ENCODE measurements at regions not wholly inside any gene's neighbourhood (a gene's known extent, or its start where the extent isn't known, plus 50 kb on each side); places are given as distances from the start of the nearest gene placed in this dataset.
"Not testable (repeated sequence)": the region's sequence is repeated elsewhere in the genome, so short reads cannot be mapped to it uniquely, and the experiment has no call there.

DNA sequence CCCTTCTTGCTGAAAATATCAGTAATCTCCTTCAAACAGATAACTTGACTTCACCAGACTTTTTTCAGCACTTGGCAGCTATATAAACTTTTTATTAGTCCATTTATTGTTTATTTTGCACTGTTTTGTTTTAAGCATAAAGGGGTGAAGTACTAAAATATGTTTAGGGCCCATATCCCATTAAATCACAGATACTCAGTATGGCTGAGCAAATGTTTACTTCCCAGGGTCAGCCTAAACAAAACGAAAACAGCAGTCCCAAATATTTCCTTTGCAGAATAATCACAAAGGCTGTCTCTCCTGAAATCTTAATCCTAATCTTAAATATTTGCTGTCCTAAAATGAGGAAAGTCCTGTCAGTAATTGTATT lies 649.6 kb downstream of the TNS3 start:
- no peak for DNase-seq

DNA sequence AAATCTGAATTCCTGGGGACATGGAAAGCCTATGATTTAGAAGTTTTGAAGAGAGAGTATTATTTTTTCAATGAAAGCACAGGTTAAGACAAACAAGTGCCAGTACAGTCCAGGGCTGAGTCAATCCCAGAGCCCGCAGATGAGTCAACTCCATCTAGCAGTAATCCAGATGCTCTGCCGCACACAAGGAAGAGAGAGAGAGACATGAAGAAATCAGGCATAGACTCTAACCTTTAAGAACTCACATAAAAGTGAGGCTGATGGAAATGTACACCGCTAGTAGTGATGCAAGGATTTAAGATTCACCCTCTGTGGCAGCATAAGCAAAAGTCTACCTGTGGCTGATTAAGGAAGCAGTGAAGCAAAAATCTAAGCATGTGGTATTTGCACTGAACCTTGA lies 651.5 kb downstream of the TNS3 start:
- no peak for DNase-seq

DNA sequence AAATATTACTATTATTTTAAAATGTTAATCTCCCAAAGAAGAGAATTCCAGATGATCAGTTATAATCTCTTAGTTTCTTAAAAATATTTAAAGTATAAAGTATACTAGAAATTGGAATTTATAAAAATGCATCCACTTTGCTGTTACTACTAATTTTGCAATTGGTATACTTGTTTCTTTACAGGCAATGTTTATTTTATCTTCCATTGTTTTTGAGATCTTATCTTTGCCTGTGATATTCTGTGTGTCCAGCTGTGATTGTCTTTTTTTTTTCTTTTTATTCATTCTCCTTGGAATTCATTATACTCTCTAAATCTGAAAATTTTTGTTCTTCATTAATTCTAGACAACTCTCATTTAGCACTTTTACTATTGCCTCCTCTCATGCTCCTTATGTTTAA lies 652.6 kb downstream of the TNS3 start:
- DNase-seq: no peak

DNA sequence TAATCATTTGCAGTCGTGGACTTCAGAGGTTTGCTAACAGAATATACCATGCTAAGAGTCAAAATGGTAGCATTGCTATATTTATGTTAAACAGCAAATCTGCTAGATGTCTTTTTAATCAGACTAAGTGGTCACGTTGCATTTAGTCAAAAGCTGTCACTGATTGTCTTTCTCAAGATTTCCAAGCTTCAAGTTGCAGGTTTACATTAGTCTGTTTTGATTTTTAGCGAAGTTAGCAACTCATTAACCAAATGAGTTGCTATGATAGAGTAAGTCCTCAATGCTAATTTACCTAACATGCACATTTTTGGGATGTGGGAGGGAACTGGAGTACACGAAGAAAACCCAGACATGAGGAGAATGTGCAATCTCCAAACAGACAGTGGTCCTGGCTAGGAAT lies 653.2 kb downstream of the TNS3 start:
- no peak for DNase-seq

DNA sequence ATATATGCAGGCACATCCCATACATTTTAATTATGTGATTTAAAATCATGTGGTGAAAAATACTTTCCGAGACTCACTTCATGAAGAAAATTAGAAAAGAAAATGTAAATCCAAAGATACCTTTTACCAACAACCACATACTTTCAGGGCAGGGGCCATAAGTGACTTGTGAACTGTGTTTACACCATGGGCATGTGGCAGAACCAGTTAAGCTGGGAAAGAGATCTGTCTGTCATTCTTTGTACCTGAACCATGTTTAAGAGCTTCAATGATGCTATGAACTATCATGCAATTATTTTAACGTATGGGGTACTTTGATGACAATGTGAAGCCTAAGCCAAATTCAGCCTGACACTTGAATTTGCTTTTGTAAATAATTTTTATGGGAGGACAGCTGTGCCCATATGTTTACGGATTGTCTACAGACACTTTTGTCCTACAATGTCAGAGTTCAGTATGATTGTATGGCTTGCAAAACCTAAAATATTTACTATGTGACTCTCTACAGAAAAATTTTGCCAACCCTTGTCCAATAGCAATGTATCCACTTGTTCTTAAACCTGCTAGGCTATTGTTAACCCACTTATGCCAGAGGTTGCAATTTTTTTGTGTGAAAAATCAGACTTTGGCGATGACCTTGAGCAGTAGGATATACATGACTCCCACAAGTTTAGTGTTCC lies 654.6 kb downstream of the TNS3 start:
- DNase-seq: no peak

DNA sequence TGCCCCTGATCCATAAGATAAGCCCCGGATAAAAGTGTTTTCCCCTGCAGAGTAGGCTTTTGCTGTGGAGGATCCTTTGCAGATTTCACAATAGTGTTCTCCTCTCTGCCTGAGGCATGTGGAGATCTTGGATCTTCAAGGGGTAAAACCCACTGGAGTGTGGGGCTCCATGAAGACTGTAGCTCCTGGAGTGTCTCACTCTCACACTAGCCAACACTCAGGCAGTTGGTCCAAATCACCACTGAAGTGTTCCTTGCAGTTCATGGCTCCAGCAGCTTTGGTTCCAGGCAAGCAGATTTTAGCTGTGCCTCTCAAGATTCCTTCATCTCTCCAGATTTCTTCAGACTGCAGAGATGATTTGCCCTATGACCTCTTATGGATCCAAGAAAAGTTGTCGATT lies 665.3 kb downstream of the TNS3 start:
- no peak for DNase-seq

DNA sequence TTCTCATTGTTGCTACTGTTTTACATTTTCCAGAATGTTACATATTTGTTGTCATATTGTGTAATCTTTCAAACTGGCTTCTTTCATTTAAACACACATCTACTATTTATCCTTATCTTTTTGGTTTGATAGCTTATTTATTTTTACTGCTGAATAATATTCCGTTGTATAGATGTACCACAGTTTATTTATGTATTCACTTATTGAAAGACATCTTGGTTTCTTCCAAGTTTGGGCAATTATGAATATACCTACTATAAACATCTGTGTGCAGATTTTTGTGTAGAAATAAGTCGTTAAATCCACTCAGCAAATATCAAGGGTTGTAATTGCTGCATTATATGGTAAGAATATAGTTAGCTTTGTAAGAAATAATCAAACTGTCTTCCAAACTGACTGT lies 669.2 kb downstream of the TNS3 start:
- DNase-seq: no peak

DNA sequence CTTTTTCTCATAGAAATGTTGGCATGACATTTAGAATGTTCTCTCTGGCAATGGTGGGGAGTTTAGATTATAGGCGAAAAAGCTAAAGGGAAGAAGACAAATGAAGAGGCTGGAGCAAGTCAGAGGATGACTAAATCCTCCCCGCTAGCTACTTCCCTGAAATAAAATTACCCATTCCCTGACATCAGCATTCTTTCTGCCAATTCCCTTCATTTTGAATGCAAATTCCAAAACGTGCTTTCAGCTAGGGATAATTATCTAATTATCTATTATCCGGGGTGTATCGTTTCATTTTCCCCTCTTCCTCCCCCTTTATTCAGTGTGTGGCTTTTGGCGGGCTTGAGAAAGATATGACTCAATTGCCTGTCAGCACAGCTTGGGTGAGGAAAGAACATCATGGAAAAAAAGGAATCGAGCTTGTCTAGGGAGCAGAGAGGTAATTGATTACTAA lies 672.3 kb downstream of the TNS3 start:
- no peak for DNase-seq

DNA sequence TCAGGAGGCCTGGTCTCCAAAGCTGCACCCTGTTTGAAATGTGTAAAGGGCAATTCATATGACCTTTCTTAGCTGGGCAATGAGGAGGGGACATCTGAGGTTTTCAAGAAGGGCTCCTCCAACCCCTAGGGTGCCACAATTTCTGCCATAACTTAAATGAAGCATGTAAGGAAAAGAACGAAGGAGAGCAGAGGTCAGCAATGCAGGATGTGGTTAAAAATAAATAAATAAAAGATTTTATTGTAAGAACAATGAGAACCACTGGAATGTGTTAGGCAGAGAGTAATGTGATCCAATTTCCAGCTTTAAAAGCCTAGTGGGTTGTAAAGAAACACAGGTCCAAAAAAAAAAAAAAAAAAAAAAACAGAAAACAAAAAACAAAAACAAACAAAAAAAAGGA lies 673.1 kb downstream of the TNS3 start:
- no peak for DNase-seq

DNA sequence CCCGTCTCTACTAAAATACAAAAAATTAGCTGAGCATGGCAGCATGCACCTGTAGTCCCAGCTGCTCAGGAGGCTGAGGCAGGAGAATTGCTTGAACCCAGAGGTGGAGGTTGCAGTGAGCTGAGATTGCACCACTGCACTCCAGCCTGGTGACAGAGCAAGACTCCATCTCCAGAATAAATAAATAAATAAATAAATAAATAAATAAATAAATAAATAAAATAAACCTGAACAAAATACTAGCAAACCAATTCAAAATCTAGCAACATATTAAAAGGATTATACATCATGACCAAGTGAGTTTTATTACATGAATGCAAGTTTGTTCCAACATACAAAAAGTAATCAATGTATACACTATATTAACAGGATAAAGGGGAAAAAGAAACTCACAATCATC lies 677.4 kb downstream of the TNS3 start:
- DNase-seq: not testable (repeated sequence)

DNA sequence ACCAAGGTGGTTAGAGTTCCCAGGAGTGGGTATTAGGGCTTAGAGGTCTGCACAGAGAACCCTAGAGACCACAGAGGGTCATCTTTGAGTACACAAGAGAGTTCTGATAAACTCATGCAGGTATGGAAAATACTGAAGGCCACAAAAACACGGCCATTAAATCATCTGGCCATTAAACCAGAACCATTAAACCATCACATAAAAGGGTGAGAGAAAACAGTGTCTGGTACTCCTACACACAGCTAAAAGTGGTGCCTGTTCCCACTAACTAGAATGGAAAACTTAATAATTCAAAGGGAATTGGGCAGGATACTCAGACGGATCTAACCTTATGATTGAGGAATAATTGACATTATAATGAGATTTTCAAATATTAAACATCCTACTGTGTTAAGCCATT lies 679.4 kb downstream of the TNS3 start:
- no peak for DNase-seq

DNA sequence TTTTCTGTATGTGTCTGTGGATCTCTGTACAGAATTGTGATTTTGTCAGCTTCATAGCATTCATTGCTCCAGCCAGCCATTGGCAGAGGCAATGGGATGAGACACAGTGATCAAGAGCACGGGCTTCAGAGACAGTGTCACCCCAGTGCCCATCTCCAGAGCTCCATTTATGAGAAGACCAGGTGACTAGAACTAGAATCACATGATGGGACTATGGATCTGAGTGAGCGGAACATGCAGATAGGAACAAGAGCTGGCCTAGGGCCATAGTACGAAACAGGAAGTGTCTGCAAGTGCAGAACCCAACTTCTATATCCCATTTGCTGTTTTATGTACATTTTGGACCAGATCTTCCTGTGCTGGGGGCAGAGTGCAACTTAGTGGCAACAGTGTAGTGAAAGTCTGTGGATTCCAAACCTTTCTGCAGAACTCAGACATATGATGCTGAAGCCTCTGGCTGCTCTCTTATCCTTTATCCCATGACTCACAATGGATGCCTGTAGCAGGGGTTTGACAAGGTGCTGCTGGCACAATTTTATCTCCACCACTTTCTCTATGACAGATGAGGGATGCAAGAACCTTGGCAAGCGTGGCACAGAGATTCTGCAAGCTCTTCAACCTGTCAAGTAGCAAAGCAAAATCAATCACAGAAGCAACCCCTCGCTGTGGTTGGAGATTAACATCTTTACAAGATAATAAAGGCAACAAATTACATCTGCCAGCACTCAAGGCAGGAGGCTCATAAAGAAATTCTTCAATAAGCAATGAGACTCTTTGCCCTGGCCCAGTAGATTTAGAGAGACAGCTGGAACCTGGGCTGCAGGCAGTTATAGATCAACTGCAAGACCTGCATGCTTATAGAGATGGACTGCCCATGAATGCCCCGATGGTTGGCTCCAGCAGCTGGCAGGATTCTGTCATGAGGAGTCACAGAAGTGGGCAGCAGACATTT lies 681.3 kb downstream of the TNS3 start:
- no peak for DNase-seq

DNA sequence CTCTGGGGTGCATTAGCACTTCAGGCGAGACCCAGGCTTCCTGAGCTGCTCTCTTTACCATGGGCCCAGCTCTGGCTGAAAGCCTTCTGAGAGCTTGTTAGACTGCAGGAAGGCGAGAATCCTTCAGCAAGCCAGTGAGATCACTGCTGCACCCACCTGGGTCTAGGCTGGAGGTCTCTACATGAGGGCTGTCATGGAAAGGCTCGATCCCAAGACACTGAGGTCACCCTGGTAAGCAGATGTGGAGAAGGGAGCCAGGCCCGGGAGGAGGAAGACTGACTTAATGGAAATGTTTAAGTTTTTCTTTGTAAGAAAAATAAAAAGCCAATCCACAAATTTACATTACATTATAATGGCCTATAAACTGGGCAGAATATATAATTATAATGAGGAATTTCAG lies 684.5 kb downstream of the TNS3 start:
- no peak for DNase-seq

DNA sequence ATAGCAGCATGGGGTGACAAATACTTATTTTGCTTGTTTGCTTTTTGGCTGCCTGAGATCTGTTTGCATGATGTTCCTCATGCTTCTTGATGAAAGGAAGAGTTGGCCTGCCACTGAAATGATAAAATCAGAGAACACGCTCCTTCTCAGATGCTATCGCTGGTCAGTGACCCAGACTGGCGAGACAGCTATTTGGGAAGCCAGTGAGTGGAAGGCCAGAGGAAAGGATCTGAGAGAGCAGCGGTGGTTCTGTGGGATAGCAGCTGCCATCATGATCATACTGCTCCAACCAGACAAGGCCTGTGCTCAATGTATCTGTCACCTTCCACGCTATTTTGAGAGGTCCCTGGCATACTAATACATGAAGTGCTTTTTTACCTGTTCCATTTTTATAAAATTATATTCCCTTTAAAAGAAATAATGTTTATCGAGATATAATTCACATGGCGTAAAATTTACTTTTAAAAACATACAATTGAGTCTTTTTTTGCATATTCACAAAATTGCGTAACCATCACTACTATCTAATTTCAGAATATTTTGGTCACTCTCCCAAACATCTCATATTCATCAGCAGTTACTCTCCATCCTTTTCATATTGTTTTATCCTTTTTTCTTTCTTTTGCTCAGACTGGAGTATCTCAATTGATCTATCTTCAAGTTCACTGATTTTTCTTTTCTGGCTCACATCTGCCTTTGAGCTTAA lies 695.1 kb downstream of the TNS3 start:
- DNase-seq: no peak

DNA sequence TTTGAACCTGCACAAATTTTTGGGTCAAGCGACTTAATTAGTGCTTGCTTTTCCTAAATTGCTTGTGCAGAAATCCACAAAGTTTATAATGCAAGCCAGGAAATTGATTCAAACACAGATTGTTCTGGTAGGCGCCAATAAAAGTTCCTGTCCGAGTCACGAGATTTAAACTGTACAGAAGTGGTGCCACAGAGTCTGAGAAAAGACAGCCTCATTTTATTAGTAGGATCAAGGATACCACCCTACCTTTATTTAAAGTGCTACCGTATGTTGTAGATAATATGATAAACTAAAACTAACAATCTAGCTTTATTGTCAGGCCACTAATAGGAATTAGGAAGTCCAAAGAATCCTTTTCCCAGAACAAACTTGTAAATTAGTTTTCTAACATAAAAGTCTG lies 696.7 kb downstream of the TNS3 start:
- DNase-seq: no peak

DNA sequence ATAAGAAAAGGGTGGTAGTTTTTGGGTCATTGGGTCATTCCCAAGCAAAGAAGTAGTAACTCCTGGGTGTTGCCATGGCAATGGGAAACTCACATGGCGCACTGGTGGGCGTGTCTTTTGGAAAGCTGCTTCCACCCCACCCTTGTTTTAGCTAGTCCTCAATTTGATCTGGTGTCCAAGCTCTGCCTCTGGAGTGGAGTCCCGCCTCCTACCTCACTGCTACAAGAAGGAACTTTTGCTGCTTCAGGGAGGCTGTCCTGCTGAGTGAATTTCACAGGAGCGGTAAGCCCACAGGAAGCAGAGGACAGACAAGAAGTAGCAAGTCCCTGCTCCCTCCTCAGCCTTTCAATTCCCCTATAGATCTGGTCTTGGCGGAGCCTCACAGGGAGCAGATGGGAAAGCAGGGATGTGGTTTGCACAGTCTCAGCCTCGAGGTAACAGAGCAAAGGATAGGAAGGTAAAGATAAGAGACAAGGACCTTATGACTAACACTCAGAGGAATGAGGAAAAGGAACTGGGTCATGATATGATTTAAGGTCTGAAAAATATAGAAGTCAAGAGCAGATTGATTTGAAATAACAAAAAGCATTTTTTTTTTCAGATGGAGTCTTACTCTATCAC lies 700.3 kb downstream of the TNS3 start:
- no peak for DNase-seq

DNA sequence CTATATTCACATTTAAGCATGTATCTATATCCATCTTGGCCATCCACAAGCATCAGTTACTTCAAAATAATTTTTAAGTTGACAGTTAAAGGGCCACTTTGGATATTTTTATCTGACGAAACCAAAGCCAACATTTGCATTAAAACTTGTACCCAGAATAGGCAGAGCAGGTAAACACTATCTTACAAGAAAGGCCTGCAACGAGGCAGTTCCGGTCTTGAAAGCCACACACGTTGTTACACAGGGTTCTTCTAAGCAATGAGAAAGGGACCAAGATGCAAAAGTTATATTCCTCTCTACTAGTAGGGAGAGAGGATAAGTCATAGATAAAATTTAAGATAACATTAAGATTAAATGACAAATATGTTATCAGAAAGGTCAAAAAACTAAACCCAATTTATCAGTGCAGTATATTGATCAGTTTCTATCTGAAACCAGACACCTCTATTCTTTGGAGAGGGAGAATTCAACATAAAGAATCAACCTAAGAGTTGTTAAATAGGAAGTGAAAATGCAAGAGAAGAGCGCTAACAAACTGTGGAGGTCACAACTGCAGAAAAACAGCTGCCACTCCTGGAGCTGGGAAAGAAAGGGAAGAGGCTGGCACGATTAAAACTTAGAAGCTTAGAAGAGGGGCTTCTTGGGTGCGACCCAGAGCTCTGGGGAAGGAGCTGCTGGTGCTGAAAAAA lies 701.3 kb downstream of the TNS3 start:
- DNase-seq: no peak

DNA sequence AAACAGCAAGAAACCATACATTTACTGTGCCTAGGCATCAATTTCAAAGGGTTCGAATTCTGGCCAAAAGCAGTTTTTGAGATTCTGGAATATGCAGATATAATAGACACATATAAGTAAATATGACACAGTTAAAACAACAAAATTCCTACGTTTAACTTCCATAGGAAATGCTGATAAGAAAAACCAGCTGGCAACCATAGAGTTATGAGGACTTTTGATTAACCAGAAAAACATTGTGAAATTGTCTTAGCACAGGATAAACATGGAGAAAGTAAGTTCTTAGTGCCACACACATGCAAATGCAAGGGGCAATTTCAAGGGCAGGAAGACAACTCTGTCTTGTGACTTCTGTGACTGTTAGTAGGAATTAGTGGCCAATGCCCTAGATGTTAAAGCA lies 702.1 kb downstream of the TNS3 start:
- no peak for DNase-seq

DNA sequence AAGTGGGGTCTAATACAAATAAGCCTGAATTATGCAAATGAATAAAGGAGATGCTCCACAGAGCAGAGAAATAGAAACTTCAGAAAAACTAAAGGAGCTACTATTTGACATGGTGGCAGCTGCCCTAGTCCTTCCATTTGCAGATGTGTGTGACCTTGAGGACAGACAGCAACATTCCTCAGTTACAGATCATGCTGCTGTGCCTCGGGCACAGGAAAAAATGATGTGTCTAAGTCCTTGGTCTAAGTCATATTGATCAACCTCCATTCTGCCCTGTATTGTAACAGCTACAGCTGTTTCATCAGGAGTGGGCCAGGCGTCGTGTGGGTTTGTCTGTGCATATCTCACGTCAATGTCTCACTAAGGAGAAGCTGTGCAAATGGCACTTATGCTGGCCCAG lies 710.4 kb downstream of the TNS3 start:
- DNase-seq: no peak

DNA sequence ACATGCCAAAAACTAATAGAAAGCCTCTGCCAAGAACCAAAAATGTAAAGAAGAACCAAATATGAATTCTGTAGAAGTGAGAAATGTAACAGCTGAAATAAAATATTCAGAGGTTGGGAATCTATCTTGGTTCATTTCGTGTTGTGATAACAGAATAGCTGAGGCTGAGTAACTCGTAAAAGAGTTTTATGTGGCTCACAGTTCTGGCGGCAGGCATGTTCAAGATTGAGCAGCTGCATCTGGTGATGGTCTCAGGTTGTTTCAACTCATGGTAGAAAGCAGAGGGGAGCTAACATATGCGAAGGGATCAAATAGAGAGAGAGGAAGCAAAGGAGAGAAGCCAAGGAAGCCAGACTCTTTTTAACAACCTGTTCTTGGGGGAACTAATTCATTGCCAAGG lies 717.2 kb downstream of the TNS3 start:
- no peak for DNase-seq

DNA sequence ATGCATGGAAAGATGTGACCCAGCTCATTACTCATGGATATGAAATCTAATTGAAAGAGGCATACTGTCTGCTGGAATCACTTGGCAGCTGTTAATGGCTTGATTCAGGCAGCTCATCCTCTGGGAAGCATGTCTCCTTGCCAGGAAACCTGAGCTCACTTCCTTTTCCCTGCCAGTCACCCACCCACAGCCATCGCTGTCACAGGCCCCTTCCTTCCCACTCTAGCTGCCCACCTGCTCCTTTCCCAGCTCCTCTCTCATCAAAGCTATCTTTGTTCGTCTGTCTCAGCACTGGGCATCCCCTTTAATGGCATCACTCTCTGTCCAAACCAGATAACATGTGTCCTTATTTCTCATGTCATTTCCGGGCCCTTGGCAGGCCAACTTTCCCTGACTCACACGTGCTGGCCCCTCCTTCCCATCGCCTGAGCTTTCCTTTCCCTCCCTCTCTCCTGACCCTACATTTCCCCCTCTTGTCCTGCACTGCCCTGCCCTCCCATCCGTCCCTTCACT lies 721.9 kb downstream of the TNS3 start:
- DNase-seq: no peak

DNA sequence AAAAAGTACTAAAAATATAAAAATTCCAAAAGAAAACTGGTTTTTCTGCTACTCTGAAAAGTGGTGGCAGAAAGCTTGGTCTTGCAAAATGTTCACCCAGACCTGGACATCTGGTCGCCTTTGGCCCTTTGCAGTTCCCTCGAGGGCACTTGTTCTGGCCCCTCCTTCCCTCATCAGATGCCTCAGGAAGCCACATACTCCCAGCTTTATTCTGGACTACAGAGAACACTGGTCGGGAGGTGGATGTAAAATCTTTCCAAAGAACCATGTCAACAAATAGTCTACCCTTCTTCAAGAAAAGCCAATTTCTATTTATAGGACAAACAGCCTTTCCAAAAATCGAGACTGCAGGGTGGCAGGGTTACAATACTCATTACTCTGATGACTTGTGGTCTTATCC lies 726.1 kb downstream of the TNS3 start:
- DNase-seq: no peak
